ACC112 (cell line): ENCODE measurements at regions not wholly inside any gene's neighbourhood (a gene's known extent, or its start where the extent isn't known, plus 50 kb on each side); places are given as distances from the start of the nearest gene placed in this dataset.

Experiments used
- H2AFZ ChIP-seq: fragments of 200-600 bp; sonication (generic); one replicate; pipeline ENCODE4 v1.6.0; 2017; ENCODE audit warnings: antibody characterized with exemption, low read length; ENCODE audit not compliant: unreplicated experiment
- H3K27ac ChIP-seq: fragments of 200-600 bp; sonication (generic); 2 replicates; pipeline ENCODE4 v1.5.1; 2014; ENCODE audit warnings: low read depth, mild to moderate bottlenecking, antibody characterized with exemption, low read length, moderate library complexity
- H3K27me3 ChIP-seq: fragments of 200-600 bp; sonication (generic); 2 replicates; pipeline ENCODE4 v1.6.1; 2014; ENCODE audit warnings: mild to moderate bottlenecking, antibody characterized with exemption, low read length, moderate library complexity, mixed read lengths; ENCODE audit not compliant: insufficient read depth
- H3K36me3 ChIP-seq: fragments of 200-600 bp; sonication (generic); 2 replicates; pipeline ENCODE4 v1.6.1; 2016; ENCODE audit warnings: mild to moderate bottlenecking, antibody characterized with exemption, low read length, moderate library complexity, mixed read lengths; ENCODE audit not compliant: insufficient read depth
- H3K4me1 ChIP-seq: fragments of 200-600 bp; sonication (generic); one replicate; pipeline ENCODE4 v1.6.1; 2016; ENCODE audit warnings: low read length, mixed read lengths; ENCODE audit not compliant: insufficient read depth, unreplicated experiment, control insufficient read depth
- H3K4me3 ChIP-seq: fragments of 200-600 bp; sonication (generic); 2 replicates; pipeline ENCODE4 v1.5.1; 2014; ENCODE audit warnings: mild to moderate bottlenecking, low read depth, low read length
- H3K79me2 ChIP-seq: fragments of 200-600 bp; sonication (generic); one replicate; pipeline ENCODE4 v1.6.0; 2016; ENCODE audit warnings: low read length; ENCODE audit not compliant: control insufficient read depth, unreplicated experiment, insufficient read depth

DNA sequence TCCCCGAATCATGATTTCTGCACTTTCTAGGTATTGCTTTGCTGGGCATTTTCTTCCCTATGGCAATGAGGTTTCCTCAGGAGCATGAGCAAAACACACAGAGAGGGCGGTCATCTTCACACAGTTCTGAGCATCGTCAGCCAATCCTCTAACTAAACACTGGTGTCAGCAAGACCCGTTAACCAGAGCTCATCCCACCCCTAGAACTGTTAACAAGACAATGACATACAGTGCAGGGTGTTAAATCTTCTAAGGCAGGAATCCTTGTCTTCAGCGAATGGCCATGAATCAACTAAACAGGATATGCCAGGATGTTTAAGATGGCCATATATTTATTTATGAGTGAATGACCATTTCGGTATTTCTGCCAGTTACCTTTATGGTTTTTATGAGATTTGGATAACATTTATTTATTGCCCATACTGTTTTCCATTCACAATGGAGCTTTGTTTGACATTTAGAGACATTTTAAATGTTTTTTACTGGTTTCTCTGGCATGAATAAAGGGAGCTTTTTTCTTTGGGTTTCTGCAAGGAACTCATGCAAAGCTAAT, 411.5 kb upstream of the PROK2 start:
- Histone ChIP-seq H3K4me3 (no peak overlapping the region), H3K27ac (no peak overlapping the region), H3K79me2 (no peaks in the 10 kb centered on the region), H3K27me3 (peaks cover 23% of the 10 kb centered on the region), H2AFZ (no peak overlapping the region), H3K36me3 (no peaks in the 10 kb centered on the region), H3K4me1 (no peaks in the 10 kb centered on the region)

DNA sequence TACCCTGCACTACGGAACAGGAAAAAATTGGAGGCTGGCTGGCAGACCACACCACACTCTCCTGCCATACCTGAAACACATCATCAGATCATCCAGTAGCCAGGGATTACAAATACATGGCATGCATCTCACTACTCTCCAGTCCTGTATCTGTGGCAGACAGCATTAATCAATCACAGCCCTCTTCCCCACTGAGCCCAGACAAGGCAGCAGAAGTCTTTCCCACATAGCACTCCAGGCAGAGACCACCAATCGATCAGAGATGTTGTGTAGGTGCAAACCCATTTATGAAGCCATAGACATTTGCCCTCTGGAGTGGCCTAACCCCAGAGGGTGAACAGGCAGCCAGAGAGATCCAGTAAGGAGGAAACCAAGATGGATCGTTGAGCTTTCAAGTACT, 410.9 kb upstream of the PROK2 start:
- H2AFZ ChIP-seq = no peak overlapping the region

DNA sequence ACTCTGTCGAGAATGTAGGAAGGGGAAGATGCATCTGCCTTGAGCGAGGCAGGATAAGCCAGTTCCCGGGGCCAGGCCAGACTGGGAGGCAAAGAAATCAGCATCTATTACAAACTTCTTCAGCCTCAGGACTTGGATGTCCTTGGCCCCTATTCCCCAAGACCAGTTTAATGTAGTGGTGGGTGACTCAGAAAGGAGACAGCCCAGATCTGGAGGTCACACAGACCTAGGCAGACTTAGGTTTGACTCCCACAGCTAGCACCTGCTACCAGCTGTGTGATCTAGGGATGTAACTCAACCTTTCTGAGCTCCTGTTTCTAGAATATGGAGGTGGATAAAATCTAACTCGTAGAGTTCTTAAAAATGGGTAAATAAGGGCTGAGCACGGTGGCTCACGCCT, 409.5 kb upstream of the PROK2 start:
- Histone ChIP-seq H3K27ac (no peak overlapping the region), H3K36me3 (no peaks in the 10 kb centered on the region), H2AFZ (no peak overlapping the region), H3K4me1 (no peaks in the 10 kb centered on the region), H3K4me3 (no peak overlapping the region), H3K27me3 (peaks cover 8% of the 10 kb centered on the region; the same call in 1 of the 2 replicates), H3K79me2 (no peaks in the 10 kb centered on the region)

More for the DNA sequence above, 410.9 kb upstream of the PROK2 start:
- peaks cover 21% of the 10 kb centered on the region for H3K27me3 ChIP-seq
- H3K79me2 ChIP-seq = no peaks in the 10 kb centered on the region
- no peaks in the 10 kb centered on the region for H3K36me3 ChIP-seq
- no peaks in the 10 kb centered on the region for H3K4me1 ChIP-seq
- H3K27ac ChIP-seq = no peak overlapping the region
- H3K4me3 ChIP-seq = no peak overlapping the region

DNA sequence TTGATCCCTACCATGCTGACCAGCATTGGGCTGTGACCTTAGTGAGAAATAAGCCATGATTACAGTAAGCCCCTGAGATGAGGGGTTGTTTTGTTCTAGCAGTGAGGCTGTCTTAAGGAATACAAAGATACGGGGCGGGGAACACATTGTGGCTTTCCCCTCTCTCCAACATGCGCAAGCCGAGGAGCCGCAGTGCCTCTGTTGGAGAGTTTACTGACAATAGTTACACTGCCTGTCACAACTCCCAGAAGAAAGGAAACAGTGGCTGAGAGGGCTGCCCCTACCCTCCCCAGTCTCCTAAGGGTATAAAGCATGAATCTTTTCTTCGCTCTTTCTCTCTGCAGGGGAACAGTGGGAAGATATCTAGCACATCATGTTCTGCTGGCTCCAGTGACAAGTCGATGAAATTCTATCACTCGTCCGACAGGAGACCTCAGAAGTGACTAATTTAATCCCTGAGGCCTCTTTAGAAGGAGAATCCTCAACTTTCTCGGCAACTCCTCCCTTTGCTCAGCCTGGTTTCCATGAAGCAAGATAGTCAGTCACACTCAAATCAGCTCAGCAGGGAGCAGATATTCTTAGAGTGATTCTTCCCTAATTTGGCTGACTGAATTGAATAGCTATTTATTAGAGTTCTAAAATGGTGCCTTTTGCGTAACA, 409.0 kb upstream of the PROK2 start:
- H3K27me3 ChIP-seq = 0 out of 2 replicates have a peak, but pooled peaks cover 4% of the 10 kb centered on the region

DNA sequence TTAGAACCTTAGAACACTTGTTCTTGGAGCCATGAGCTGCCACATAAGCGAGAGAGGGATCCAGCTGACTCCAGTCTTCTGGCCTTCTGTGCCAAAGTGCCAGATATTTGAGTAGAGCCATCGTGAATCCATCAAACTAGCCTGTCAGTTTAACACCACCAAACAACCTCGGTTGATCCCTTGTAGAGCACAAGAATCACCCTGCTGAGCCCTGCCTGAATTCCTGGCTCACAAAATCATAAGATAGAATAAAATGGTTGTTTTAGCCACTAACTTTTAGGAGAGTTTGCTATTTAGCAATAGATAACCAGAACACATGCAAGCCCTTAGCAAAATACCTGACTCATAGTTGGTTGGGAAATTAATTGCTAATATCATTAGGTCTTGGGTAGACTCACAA, 407.6 kb upstream of the PROK2 start:
- no peak overlapping the region for H3K4me3 ChIP-seq
- no peak overlapping the region for H2AFZ ChIP-seq
- no peak overlapping the region for H3K27ac ChIP-seq
- H3K36me3 ChIP-seq = no peaks in the 10 kb centered on the region
- H3K79me2 ChIP-seq = no peaks in the 10 kb centered on the region
- H3K27me3 ChIP-seq = no peaks in the 10 kb centered on the region
- H3K4me1 ChIP-seq = no peaks in the 10 kb centered on the region

More for the DNA sequence above, 409.0 kb upstream of the PROK2 start:
- Histone ChIP-seq H3K4me3 (no peak overlapping the region), H2AFZ (no peak overlapping the region), H3K27ac (no peak overlapping the region), H3K36me3 (no peaks in the 10 kb centered on the region), H3K79me2 (no peaks in the 10 kb centered on the region), H3K4me1 (no peaks in the 10 kb centered on the region)

DNA sequence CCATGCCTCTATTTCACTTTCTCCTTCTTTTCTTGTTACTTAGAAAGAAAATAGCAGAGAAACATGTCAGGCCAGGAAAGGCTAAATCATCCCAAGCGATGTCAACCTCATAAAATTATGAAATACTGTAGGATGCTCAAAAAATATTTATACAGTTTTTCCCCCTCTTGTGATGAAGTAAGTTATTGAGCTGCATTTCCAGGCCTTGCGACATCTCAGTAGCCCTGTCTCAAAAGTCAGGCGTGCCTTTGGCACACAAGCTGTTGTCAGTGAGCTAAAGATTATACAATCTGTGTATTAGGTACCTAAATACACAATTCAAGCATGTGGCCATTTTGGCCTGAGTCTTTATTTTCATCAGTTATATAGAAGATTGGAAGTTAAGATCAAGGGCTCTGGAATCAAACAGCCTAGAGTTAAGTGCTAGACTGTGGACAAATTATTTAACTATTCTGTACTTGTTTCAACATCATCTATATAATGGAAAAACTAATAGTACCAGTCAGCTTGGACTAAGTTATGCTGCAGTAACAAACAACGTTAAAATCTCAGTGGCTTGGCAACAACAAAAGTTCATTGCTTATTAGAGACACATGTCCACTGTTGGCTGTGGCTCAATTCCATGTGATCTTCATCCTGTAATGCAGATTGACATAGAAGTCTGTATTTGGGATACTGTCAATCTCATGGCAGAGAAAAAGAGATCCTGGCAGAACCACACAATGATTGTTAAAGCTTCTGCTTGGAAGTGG, 406.4 kb upstream of the PROK2 start:
- H3K27ac ChIP-seq = no peak overlapping the region
- peaks cover 10% of the 10 kb centered on the region for H3K4me1 ChIP-seq
- H3K36me3 ChIP-seq = no peaks in the 10 kb centered on the region
- no peaks in the 10 kb centered on the region for H3K79me2 ChIP-seq
- H3K4me3 ChIP-seq = no peak overlapping the region
- no peaks in the 10 kb centered on the region for H3K27me3 ChIP-seq
- H2AFZ ChIP-seq = no peak overlapping the region

DNA sequence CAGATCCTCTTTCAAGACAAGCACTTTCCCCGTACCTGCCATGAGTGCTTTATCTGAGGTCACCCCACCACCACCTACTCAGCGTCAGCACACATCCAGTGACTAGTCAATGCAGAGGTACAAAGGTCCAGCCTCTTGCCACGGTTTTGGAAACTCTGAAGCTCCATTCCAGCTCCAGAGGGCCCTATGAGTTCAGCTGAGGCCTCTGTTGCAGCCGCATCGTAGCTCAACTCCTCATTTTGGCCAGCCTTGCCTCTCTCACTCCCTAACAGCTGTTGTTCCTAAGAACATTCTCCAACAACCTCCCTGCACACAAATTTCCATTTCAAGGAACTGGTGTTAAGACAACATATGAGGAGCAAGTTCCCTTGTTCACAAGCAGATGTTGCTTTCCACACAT, 405.1 kb upstream of the PROK2 start:
- Histone ChIP-seq H3K4me3 (no peak overlapping the region), H3K4me1 (peaks cover 20% of the 10 kb centered on the region), H3K27ac (no peak overlapping the region), H2AFZ (no peak overlapping the region), H3K36me3 (no peaks in the 10 kb centered on the region), H3K27me3 (no peaks in the 10 kb centered on the region), H3K79me2 (no peaks in the 10 kb centered on the region)

DNA sequence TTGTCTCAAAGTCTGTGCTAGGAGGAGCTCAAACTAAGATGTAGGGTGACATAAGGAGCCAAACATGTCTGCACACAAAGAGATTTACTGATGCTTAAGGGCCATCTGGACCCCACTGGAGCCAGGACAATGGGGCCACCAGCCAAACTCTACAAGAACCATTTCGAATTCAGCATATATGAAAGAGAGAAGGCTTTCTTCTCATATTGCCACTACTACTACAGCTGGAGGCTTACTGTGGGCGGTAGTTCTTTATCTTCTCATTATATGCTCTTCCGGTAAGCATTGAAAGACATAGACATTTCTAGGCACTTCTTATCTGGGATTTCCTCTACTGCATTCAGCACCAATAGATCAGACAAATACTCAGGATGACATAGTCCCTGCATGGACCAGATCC, 404.4 kb upstream of the PROK2 start:
- H3K36me3 ChIP-seq = no peaks in the 10 kb centered on the region
- H3K4me1 ChIP-seq = peaks cover 20% of the 10 kb centered on the region
- H3K27ac ChIP-seq = no peak overlapping the region
- H2AFZ ChIP-seq = no peak overlapping the region
- H3K79me2 ChIP-seq = no peaks in the 10 kb centered on the region
- H3K4me3 ChIP-seq = no peak overlapping the region
- H3K27me3 ChIP-seq = no peaks in the 10 kb centered on the region

DNA sequence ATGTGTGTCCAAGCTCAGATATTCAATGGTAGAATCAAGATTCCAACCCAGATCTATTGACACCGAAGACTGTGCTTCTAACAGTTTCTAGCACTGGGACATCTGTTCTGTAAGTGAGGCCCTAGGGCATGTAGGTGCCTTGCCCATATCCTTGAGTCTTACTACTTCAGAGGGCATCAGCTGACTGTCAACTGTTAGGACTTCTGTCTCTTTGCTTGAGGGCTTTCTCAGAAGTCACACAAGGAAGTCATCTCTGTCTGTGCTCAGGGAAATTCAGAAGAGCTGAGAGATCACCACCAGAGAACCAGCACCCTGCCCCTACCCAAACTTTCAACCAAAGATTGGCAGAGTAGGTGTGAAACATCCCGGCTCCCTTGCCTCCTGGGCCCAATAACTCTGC, 403.6 kb upstream of the PROK2 start:
- no peak overlapping the region for H2AFZ ChIP-seq
- peaks cover 20% of the 10 kb centered on the region for H3K4me1 ChIP-seq
- H3K27me3 ChIP-seq = no peaks in the 10 kb centered on the region
- H3K27ac ChIP-seq = no peak overlapping the region
- no peak overlapping the region for H3K4me3 ChIP-seq
- H3K36me3 ChIP-seq = no peaks in the 10 kb centered on the region
- no peaks in the 10 kb centered on the region for H3K79me2 ChIP-seq

DNA sequence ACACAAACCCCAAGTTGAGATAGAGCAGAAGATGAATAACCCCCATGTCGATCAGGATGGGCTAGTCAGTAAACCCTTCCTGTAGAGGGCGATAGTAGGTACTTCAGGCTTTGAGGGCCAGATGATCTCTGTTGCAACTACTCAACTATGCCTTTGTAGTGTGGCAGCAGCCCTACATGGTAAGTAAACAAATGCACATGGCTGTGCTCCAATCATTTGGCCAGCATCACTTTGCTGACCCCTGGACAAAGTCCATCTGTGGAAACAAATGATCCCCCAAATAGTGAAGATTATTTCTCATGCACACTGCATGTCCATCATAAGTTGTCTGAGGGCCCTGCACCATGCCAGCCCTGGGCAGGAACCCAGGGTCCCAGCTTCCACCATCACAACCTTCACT, 402.2 kb upstream of the PROK2 start:
- Histone ChIP-seq H3K4me3 (no peak overlapping the region), H3K79me2 (no peaks in the 10 kb centered on the region), H3K27ac (peak overlapping the region; percentile 94), H3K36me3 (no peaks in the 10 kb centered on the region), H3K27me3 (no peaks in the 10 kb centered on the region), H2AFZ (no peak overlapping the region), H3K4me1 (peaks cover 23% of the 10 kb centered on the region)

DNA sequence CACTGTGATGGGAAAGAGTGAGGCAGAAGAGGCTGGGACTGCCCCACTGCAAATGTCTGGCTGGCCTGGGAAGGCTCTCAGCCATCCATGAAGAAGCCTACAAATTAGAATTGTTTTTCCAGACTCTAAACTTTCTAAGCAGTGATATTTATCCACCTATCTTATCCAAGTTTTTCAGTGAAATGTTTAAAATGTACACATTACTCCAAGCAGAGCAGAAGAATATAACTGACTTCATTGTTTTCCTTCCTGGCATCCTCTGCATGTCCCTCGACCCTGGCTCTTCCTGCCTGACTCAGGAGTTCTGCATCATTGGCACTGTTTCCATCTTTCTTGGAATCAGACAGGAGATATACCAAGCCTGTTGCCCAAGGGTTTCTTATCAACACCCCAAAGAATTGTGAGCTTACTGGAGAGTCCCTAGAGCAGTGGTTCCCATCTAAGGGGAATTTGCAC, 401.5 kb upstream of the PROK2 start:
- Histone ChIP-seq H3K4me3 (peak overlapping the region; percentile 46; the same call in 1 of the 2 replicates), H3K27me3 (no peaks in the 10 kb centered on the region), H3K4me1 (peaks cover 26% of the 10 kb centered on the region), H3K27ac (peak overlapping the region; percentile 94), H2AFZ (peak overlapping the region; percentile 72), H3K36me3 (no peaks in the 10 kb centered on the region), H3K79me2 (no peaks in the 10 kb centered on the region)
